HG03565 (cell line): ENCODE measurements at regions not wholly inside any gene's neighbourhood (a gene's known extent, or its start where the extent isn't known, plus 50 kb on each side); places are given as distances from the start of the nearest gene placed in this dataset.

Experiments used
- ATAC-seq: cut with Tn5 transposase; IDR thresholded peaks from one replicate; pipeline ENCODE4 v1.9.1; 2021; ENCODE audit warnings: mild to moderate bottlenecking, moderate library complexity; ENCODE audit not compliant: unreplicated experiment

DNA sequence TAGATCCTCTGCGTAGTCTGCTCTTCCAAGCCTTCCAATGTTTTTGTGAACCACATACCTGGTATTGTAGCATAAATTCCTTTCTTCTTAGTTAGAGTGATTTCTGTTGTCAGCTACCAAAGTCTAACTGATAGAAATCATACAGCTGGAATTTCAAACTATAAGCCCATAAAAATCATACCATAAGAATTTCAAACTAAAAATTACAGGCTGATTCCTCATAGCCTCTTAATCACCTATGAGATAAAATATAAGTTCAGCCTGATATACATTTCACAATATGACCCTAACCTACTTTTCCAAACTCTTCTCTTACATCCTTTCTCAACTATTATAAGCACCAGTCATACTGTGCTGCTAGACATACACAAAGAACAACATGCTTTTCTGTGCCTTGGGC lies 64.8 kb downstream of the PTHLH start:
- ATAC-seq: no peak

DNA sequence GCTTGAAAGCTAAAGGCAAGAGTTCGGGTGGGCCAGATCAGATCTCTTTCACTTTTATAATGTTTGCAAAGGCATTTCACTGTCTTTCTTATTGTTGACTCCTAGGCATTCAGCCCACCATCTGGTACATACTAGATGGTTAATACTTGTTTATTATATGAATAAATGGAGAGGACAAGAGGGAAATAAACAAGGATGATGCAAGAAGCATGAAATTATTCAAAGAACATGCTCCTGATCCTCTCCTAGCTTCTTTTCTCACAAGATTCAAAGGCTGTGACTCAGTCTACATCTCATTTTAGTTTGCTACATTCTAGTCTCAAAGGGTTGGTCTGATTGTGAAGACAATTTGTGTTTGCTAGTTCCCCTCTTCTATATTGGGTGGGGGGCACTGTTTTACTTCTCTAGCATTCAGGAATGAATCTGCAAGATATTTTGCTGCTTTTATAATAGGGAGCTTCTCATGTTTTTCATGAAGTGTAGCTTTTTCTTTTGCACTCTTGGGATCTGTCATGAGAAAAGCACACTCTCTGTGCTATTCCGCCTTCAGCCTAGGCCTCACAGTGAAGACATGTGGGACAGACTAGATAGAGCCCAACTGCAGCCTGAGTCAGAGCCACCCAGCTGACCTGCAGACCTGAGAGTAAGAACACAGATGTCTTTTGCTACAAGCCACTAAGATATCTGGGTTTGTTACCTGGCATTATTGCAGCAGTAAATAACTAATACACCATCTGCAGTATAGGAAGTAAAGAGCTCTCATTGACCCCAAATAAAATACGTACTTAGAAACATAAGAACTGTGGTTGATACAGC lies 65.7 kb downstream of the PTHLH start:
- no peak for ATAC-seq

DNA sequence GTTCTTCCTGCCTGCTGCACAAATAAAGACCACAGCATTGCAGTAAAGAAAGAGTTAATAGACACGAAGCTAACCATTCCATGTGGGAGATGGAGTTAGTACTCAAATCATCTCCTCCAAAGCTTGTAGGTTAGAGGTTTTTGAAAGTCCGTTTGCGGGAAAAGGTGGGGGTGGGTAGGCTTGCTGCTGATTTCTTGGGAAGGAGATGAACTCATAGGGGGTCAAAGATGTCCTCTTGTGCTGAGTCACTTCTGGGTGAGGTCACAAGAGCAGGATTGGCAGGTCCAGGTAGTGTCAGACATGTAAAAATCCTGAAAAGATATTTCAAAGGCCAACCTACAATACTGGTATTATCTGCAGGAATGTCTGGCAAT lies 66.4 kb downstream of the PTHLH start:
- ATAC-seq: no peak

DNA sequence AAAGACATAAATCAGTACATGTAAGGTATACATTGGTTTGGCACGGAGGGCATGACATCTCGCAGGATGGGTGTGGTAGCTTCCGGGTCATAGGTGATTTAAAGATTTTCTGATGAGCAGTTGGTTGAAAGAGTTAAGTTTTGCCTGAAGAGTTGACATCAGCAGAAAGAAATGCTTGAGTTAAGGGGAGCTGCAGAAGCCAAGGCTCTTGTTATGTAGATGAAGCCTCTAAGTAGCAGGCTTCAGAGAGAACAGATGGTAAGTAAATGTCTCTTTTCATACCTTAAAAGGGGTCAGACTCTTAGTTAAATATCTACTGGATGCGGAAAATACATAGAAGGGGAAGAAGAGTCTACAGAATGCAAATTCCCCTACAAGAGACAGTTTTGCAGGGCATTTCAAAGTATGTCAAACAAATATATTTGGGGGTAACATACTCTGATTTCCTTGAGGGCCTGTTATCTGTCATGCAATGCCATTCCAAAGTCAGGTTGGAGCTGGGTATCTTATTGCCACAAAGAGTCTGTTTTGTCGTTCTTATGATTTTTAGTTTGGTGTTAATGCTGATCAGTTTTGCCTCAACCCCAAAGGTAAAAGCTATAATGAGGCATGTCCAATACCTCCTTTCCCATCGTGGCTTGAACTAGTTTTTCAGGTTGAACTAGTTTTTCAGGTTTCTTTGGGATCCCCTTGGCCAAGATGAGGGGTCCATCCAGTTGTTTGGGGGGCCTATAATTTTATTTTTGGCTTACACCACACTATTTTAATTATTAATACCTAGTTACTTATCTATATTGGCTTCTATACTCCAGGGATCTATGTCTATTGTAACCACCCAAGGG lies 67.0 kb downstream of the PTHLH start:
- no peak for ATAC-seq

DNA sequence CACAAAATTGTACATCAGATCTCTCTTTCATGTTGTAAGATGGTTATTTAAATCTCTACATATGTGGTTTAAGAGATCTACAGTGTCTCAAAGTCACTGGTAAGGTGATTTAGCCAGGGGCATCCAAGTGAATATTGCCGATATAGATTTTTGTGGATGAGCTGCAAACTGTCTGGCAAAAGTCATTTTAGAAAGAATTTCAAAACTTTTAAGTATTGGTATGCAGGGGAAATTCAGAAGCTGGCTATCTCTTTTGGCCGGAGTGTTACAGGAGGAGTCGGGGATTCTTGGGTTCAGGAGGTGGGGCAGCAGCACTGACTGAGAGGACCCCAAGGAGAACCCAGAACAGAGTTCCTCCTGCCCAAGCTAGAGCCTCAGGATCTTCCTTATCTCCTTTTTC lies 69.9 kb downstream of the PTHLH start:
- ATAC-seq: no peak

DNA sequence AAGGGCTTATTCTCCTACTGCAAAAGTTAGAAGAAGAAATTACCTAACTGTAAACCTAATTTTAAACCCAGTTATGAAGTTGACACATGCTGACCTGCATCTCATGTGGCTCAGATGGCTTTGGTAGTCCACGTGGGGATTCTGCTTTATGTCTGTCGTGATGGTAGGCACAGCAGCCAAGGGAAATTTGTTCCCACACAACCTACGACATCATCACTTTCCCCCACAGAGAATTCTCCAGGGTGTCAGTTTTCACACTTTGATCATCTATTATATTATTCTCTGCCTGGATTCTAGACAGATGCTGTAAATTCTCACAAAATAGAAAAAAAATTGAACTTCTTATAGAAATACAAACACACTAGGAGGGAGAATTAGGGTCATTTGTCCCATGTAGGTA lies 70.6 kb downstream of the PTHLH start:
- ATAC-seq: no peak

DNA sequence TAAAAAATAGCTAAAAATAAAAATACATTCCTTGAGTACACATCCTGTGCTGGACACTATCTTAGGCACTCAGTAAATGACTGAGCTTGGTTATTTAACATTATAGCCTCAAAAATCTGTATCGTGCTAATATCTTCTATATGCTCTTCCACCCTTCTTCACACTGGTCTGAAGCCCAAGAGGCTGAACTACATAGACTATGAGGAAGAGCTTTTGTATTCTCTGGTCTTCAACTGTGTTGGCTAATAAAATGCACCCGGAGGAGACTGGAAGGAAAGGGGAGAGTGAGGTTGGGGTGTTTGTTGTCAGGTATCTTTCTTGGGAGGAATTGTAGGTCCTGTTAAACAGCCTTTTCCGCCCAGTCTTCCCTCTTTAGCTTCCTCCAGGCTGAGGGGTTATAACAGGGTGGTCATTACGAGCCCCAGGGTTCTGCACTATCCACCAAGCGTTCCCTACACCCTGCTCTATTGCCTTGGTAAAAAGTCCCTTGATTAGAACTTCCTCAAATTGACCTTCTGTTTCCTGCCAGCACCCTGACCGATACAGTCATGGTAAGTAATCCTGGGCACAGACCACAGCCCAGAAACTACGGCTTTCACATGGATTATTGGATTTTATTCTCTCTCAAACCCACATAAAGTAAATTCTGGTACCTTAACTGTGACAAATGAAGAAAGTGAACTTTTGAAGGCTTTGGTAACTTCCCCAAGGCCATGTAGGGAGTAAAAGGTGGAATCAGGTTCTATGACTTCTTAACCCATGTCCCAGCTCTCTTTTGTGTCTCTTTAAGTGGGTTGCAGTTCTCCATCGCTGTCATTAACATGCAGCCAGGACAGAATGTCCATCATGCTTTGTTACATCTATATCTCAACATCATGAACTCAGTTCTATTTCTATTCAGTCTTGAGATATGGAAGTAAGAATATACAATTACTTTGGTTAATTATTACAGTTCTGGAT lies 71.3 kb downstream of the PTHLH start:
- ATAC-seq: peak; percentile 65

DNA sequence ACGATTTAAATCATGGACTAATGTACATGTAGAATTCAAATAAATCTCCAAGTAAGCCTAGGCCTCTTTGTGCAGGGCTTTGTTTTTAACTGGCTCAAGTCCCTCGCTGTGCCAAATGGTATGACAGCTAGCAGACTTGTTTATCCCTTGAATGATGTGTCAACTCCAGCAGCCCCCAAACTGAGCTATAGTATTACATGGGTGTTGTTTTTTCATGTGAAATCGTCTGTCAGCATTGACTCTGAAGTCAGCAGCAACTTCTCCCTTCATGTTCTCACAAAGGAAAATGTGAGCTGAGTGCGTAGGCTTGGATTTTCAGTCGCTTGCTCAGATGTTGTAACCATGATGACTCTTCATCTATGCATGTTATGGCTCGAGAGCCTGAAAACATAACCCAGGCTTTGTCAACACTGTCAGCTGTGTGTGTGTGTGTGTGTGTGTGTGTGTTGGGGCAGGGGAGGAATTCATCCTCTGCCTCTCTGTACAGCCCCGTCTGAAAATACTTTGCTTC lies 73.3 kb downstream of the PTHLH start:
- no peak for ATAC-seq

DNA sequence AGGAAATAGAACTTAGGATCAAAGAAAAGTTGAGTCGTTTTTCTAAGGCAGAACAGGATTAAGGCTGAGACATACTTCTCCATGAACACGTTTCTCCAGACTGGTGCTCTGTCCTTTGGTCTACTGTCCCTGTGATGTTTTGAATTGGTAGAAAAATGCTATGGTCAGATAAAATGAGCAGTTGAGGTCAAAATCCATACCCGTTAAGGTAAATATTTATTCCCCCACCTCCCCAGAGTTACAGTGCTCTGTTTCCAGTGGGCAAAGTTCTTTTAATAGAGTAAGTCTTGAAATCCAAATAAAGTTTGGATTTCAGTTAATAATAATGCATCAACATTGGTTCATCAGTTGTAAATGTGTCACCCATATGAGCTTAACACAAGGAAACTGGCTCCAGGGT lies 74.5 kb downstream of the PTHLH start:
- ATAC-seq: no peak

DNA sequence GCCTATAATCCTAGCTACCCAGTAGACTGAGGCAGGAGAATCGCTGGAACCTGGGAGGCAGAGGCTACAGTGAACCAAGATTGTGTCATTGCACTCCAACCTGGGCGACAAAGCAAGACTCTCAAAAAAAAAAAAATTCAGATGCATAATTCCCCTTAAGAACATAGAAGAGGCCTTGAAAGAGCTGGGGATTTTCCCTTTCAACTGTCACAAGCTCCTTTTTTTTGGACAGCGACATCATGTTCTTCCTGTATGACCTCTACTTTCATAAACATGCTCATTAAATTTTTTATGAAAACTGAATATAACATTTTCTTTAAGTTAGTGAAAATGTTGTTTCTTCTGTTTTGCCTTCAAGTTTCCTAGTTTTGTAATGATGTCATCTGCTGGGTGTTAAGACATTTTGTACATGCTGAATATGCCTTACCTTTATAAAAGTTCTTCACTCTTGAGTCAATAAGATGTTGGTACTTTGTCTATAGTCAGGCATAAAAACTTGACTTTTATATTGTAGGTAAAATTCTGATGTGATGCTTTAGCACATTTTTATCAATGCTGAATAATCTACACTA lies 76.0 kb downstream of the PTHLH start:
- peak; percentile 38 for ATAC-seq

DNA sequence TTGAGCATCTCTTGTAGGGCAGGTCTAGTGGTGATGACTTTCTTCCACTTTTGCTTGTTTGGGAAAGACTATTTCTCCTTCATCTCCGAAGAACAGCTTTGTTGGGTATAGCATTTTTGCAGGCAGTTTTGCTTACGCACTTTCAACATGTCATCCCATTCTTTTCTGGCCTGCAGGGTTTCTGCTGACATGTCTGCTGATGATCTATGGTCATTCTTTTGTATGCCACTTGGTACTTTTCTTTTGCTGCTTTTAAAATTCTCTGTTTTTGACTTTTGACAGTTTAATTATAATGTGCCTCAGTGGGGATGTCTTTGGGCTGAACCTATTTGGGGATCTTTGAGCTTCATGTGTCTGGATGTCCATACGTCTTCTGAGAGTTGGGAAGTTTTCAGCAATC lies 78.2 kb downstream of the PTHLH start:
- ATAC-seq: no peak

DNA sequence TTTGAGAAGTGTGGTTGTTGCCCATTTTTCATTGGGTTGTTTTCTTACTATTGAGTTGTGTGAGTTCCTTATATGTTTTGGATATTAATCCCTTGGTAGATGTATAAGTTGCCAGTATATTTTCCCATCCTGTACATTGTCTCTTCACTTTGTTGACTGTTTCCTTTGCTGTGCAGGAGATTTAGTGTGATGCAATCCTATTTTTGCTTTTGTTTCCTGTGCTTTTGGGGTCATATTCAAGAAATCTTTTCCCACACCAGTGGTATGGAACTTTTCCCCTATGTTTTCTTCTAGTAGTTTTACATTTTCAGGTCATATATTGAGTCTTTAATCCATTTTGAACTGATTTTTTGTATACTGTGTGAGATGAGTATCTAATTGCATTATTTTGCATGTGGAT lies 92.8 kb downstream of the PTHLH start:
- no peak for ATAC-seq

DNA sequence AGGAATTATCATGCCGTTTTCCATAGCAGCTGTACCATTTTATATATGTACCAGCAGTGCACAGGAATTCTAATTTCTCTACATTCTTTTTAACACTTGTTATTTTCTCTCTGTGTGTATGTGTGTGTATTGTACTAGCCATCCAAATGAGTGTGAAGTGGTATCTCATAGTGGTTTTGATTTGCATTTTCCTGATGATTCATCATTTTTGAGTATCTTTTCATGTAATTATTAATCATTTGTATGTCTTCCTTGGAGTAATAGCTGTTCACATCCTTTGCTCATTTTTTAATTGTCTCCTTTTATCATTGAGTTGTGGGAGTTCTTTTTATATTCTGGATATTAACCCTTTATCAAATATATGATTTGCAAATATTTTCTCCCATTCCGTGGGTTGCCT lies 95.6 kb upstream of the MANSC4 start:
- no peak for ATAC-seq

DNA sequence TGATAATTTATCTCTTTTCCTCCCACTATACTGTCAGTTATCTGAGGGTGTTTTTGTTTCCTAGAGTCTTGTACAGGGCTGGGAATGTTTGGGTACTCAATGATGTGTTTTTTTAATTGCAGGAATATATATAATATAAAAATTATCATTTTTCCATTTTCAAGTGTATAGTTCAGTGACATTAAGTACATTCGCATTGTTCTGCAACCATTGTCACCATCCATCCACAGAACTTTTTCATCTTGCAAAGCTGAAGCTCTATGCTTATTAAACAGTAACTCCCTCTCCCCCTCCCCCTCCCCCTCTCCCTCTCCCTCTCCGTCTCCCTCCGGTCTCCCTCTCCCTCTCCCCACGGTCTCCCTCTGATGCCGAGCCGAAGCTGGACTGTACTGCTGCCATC lies 93.0 kb upstream of the MANSC4 start:
- ATAC-seq: no peak

DNA sequence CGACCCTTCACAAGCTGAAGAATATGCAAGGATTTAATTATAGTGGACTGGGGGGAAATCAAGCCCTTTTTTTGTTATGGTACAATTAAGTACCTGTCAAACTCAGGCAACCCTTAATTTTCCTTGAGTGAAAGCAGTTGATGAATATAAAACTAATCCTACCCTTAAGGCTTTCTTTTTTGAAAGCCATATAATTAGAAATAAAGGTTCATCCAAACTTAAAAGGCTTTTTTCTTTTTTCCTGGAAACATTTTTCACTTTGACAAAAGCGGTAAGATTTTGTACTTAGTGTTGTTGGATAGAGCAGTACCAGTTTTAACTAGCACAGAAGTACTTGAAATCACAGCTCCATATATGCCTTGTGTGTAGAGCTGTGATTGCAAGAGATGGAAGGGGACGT lies 91.9 kb upstream of the MANSC4 start:
- ATAC-seq: no peak

DNA sequence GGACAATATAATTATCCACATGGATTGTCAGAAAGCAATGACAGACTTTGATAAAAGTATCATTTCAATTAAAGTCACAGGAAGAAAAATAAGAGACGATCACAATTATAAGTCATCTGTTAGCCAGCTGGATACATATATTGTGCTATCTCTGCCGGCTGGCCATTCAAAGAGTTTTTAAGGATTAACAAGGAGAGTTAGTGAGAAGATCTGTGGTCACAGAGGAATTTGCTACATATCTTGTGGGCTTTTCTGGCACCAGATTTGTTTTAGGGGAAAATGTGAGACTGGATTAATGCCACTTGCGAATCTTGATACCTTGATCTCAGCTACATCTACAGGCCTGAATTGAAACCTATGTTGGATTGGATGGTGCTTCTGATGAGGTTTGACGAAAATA lies 90.9 kb upstream of the MANSC4 start:
- ATAC-seq: no peak

DNA sequence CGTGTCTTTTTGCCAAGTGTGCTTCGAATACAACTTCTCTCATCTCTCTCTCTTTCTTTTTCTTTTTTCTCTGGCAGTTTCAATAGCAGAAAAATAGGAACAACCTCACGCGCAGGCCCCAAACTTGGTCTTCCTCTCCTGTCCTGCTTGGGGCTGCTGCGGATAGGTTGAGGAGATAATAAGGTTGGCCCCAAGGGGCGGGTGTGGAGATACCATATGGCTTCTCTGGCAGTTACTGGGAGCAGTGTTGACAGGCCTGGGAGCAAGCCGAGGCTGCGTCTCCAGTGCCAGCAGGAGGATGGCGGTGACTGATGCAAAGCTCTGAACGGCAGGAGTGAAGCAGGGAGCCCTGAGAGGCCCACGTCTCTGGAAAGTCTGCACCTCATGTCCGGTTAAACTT lies 89.5 kb upstream of the MANSC4 start:
- no peak for ATAC-seq

DNA sequence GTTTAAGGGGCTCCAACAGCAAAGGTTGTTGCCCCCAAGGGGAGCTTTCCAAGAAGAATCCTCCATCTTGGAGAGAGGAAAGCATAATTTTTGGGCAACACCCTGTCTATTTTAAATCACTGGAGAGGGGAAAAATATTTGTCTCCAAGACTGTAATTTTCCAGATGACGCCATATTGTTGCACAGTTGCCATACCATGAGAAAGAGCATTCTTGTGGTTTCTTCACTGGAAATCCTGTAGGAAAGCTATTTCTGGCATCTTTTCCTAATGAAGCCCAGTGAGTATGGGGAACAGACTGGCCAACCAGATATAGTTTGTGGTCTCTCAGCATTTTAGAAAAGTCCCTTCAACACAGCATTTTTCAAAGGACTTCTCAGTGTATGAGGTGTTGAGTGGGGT lies 88.1 kb upstream of the MANSC4 start:
- ATAC-seq: no peak

DNA sequence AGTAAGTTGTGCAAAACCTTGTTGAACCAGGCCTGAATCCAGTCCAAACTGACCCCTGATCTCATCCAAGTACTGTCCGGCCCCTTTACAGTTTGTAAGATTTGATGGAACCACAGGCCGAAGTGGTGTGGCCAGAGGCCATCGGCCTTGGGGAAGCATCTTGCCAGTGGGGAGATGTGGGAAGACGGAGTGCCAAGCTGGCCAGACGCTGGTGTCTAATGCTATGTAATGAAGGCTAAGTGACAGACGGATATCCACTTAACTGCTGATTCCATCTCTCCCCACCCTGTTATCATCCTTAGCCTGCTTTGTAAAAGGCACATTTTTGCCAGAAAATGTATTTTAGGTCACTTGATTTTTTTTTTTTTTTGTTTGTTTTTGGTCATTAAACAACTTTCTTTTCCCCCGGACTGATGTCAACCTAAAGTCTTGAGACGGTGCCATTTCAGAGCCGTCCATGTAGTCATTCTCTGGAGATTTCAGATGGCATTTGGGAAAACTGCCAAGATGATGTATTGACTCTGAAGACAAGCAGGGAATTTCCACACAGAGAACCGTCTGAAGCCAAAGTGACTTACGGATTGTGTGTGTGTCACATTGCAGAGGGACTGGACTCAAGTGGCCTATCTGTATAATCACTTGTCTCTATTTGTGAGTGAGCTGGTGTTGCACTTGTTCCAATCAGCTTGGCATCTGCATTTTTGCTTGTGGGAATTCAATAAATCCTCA lies 86.5 kb upstream of the MANSC4 start:
- no peak for ATAC-seq

DNA sequence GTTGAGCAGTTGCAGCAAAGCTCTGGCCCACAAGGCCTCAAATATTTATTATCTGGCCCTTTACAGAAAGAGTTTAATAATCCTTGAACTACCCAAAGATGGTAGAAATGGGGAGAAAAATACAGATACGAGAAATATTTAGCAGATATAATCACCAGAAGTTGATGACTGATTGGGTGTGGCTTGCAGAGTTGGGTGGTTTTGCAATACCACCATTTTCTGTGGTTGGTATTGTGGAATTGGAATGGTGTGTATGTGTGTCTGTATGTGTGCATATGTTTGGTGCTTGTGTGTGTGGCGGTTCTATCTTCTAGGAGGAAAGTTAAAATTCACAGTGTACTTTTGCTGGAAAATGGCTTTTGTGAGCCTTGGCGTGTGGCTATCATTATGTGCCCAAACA lies 85.4 kb upstream of the MANSC4 start:
- ATAC-seq: no peak
